LNCaP clone FGC (cell line): ENCODE measurements at regions not wholly inside any gene's neighbourhood (a gene's known extent, or its start where the extent isn't known, plus 50 kb on each side); places are given as distances from the start of the nearest gene placed in this dataset.
"Not testable (repeated sequence)": the region's sequence is repeated elsewhere in the genome, so short reads cannot be mapped to it uniquely, and the experiment has no call there.

ENCODE experiments used
- DNase-seq: peaks from one replicate; pipeline ENCODE4 v3.0.0-alpha.2; 2011; ENCODE audit warnings: low read depth
- H3K4me3 ChIP-seq: 2 replicates; pipeline ENCODE4 v1.5.1; 2011; ENCODE audit warnings: mild to moderate bottlenecking, low read depth, low read length, control low read depth
- TF ChIP-seq, protein P1 (sequence below): IDR thresholded peaks from 2 replicates; pipeline ENCODE4 v1.5.1; 2012; ENCODE audit warnings: mild to moderate bottlenecking; ENCODE audit not compliant: control insufficient read depth, insufficient read depth; ENCODE audit errors: extremely low read depth

GRCh38 chr3:20537234-20537633, 351.2 kb upstream of the SGO1 start:
- no peak for DNase-seq

DNA sequence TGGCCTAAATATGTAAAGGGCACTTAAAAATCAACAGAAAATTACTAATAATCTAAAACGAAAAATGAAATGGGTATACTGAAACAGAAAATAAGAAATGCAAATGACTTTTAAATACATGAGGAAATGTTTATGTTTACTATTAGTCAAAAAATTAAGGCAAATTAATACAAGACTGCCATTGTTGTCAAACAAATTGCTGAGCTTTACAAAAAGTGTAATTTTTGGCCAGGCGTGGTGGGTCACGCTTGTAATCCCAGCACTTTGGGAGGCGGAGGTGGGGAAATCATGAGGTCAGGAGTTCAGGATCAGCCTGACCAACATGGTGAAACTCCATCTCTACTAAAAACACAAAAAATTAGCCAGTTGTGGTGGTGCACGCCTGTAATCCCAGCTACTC, 343.9 kb upstream of the SGO1 start:
- TF ChIP-seq, protein P1, sequence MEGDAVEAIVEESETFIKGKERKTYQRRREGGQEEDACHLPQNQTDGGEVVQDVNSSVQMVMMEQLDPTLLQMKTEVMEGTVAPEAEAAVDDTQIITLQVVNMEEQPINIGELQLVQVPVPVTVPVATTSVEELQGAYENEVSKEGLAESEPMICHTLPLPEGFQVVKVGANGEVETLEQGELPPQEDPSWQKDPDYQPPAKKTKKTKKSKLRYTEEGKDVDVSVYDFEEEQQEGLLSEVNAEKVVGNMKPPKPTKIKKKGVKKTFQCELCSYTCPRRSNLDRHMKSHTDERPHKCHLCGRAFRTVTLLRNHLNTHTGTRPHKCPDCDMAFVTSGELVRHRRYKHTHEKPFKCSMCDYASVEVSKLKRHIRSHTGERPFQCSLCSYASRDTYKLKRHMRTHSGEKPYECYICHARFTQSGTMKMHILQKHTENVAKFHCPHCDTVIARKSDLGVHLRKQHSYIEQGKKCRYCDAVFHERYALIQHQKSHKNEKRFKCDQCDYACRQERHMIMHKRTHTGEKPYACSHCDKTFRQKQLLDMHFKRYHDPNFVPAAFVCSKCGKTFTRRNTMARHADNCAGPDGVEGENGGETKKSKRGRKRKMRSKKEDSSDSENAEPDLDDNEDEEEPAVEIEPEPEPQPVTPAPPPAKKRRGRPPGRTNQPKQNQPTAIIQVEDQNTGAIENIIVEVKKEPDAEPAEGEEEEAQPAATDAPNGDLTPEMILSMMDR: no peak
- H3K4me3 ChIP-seq: no peak overlapping the region
- DNase-seq: no peak

More at GRCh38 chr3:20537234-20537633, 351.2 kb upstream of the SGO1 start:
- no peak overlapping the region for H3K4me3 ChIP-seq
- TF ChIP-seq, protein P1: no peak

DNA sequence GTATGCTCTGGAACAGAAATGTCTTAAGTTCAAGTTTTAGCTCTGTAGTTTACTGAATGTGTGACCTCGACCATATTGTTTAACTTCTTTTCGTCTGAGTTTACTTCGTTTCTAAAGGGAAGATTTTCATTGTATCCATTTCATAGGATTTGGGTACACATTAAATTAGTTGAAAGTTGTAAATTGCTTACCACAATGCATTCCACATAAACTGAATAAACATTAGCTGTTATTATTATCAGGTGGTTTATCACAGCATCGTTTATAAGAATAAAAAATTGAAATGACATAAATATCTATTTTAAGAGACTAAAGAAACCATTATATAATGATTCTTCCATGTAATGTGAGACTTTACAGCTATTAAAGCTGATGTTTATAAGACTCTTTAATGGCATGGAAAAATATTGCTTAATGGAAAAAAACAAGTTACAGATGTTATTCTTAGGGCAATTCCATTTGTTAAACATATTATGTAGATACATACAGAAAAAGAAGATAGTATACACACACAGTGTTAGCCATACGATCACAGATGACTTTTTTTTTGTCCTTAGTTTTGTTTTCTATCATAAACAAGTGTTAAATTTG, 342.3 kb upstream of the SGO1 start:
- no peak for DNase-seq
- H3K4me3 ChIP-seq: no peak overlapping the region
- TF ChIP-seq, protein P1: no peak

DNA sequence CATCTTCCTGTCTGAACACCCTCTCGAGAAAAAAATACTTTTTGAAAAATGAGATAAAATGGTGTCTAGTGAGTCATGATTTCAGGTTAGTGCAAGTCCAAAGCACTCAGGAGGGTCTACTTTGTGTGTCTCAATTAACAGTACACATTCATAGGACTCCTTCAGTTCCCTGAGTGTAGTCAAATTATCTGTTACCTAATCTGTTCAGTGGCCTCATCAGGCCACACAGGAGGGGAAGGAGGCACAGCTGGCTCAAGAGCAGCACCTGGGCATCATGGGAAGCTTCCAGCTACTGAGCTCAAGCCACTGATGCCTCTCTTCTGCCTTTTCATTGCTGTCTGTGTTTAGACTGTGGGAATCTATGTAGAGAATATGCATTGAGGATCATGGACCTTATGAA, 341.4 kb upstream of the SGO1 start:
- TF ChIP-seq, protein P1: no peak
- H3K4me3 ChIP-seq: no peak overlapping the region
- no peak for DNase-seq

DNA sequence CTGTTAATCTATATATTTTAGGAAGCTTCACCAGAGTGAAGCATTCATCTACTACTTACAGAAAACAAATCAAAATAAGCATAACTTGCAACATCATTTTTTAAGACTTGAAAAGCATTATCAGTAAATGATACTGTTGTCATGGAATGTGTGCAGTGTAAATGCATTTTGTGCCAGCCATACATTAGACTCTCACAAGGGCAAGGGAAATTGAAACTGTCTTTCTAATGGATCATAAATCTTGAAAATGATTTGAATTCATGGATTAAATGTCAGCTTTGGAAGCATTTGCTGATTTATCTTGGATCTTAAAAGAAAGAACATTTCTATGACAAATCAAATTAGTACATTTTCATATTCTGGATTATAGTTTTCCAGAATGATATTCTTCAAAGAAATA, 338.3 kb upstream of the SGO1 start:
- no peak for DNase-seq
- no peak overlapping the region for H3K4me3 ChIP-seq
- TF ChIP-seq, protein P1: no peak

DNA sequence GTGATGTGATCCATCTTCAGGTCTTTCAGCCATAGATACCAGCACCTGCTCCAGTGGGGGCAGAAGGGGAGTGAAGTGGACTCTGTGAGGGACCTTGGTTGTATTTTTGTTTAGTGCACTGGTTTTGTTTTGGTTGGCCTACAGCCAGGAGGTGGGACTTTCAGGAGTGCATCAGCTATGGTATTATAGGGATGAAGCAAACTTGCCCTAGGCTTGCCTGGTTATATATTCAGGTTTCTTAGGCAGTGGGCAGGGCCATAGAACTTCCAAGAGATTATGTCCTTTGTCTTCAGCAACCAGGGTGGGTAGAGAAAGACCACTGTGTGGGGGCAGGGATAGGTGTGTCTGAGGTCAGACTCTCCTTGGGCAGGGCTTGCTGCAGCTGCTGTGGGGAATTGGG, 337.3 kb upstream of the SGO1 start:
- DNase-seq: no peak
- no peak overlapping the region for H3K4me3 ChIP-seq
- TF ChIP-seq, protein P1: no peak

DNA sequence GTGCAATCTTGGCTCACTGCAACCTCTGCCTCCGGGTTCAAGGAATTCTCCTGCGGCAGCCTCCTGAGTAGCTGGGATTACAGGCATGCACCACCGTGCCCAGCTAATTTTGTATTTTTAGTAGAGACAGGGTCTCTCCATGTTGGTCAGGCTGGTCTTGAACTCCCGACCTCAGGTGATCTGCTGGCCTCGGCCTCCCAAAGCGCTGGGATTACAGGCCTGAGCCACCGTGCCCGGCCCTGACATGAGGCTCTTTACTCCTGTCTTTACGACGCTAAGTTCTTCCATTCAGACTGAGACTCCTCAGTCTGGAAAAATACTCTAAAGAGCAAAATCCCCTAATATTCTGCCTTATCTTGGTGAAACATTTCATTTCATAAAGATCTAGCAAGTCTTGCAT, 331.3 kb upstream of the SGO1 start:
- not testable (repeated sequence) for DNase-seq, H3K4me3 ChIP-seq

DNA sequence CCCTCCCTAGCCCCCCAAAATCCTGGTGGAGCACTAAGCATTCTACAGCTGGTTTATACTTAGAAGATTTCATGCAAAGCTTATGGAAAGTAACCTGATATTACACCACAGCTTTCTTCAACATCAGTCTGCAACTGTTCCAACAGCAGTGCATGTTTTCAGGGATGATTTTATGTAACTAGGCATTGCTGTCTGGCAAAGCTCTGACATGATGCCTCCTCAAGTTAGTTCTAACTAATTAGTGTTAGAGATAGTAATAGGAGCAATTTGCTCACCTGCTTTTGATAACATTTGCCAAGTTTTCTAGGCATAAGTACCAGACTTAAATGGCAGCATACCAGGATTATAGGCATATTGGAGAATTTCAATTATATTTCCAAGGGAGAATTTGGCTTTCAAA, 330.3 kb upstream of the SGO1 start:
- no peak overlapping the region for H3K4me3 ChIP-seq
- DNase-seq: no peak
- TF ChIP-seq, protein P1: no peak
